ENCODE measurements at regions not wholly inside any gene's neighbourhood (a gene's known extent, or its start where the extent isn't known, plus 50 kb on each side); places are given as distances from the start of the nearest gene placed in this dataset.

DNA sequence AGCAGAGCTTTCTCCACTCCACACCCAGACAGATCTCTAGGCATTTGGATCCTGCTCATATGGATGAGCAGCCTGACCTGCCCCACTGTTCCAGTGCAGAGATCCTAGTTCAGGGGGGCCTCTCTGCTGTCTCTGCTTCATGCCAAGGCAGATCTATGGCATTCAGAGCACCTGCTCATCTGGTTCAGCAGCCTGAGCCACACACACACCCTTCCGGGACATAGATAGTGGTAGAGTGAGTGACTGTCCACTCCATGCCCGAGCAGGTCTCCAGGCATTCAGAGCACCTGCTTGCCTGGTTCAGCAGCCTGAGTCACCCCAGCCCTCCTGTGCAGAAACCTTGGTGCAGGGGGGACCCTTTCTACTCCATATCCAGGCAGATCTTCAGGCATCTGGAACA, 54.3 kb upstream of the ZNF800 start:
- no peak for DNase-seq (ENCODE audit: low read depth in 3 of 3)
